ENCODE measurements at regions not wholly inside any gene's neighbourhood (a gene's known extent, or its start where the extent isn't known, plus 50 kb on each side); places are given as distances from the start of the nearest gene placed in this dataset.

DNA sequence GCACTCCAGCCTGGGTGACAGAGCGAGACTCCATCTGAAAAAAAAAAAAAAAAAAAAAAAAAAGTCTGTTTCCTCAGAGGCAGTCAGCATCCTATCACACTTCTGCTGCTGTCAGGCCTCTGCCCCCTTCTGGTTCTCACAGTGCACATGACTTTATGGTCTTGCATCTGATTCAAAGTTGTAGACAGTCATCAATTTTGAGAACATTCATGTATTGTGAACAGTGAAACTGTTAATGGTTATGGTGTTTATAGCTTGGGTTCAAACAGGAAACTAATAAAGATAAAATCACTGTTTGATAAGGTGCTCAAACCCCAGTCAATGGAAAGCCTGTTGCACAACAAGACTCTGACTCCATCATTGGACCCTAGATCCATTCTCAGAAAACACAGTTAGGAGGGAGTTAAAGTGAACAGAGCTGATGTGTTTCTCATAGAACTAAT is 61.4 kb downstream of the FOXD1 start:
- Histone ChIP-seq H3K79me2 (no peaks in the 10 kb centered on the region), H3K27me3 (no peaks in the 10 kb centered on the region), H3K9me2 (replicated peaks; ENCODE audit: insufficient read depth) (no peaks in the 10 kb centered on the region), H3K36me3 (replicated peaks; ENCODE audit: insufficient read depth, low read depth) (no peaks in the 10 kb centered on the region), H3K4me2 (no peak overlapping the region), H3K4me3 (no peak overlapping the region), H3K4me1 (ENCODE audit: insufficient read depth) (peaks cover 8% of the 10 kb centered on the region), H4K20me1 (ENCODE audit: insufficient read depth, poor library complexity, severe bottlenecking) (no peaks in the 10 kb centered on the region), H2AFZ (no peak overlapping the region), H3K9me3 (ENCODE audit: low read depth) (peaks cover 11% of the 10 kb centered on the region), H3K27ac (no peak overlapping the region)
- TF ChIP-seq, protein P1, sequence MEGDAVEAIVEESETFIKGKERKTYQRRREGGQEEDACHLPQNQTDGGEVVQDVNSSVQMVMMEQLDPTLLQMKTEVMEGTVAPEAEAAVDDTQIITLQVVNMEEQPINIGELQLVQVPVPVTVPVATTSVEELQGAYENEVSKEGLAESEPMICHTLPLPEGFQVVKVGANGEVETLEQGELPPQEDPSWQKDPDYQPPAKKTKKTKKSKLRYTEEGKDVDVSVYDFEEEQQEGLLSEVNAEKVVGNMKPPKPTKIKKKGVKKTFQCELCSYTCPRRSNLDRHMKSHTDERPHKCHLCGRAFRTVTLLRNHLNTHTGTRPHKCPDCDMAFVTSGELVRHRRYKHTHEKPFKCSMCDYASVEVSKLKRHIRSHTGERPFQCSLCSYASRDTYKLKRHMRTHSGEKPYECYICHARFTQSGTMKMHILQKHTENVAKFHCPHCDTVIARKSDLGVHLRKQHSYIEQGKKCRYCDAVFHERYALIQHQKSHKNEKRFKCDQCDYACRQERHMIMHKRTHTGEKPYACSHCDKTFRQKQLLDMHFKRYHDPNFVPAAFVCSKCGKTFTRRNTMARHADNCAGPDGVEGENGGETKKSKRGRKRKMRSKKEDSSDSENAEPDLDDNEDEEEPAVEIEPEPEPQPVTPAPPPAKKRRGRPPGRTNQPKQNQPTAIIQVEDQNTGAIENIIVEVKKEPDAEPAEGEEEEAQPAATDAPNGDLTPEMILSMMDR (IDR thresholded peaks at IDR 0.05; ENCODE audit: poor library complexity) = no peak
- TF ChIP-seq EZH2phosphoT487 (IDR thresholded peaks at IDR 0.05; ENCODE audit: low read depth, severe bottlenecking, unreplicated experiment) = no peak
- TF ChIP-seq EZH2 (IDR thresholded peaks at IDR 0.05; ENCODE audit: borderline replicate concordance) = no peak
- 100% methylated on average over 1 of the region's 1 CpG for WGBS (ENCODE audit: low lambda C conversion rate, missing lambda C conversion rate)
- DNase-seq (ENCODE audit: low spot score) = no peak

DNA sequence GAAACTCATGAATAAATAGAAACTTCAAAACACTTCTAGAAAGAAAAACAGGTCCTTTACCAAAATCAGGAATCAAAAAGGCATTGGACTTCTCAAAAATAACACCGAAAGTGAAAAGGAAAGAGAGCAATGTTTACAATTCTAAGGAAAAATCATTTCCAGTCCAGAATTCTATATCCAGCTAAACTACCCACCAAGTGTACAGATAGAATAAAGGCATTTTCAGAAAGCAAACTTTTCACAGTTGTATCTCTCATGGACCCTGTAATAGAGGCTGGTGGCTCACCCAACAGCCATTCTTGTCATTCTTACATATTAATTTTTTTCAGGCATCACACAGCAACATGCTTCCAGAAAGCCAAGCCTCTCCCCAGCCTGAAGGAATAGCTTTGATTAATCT is 63.7 kb downstream of the FOXD1 start:
- no peaks in the 10 kb centered on the region for H3K27me3 ChIP-seq
- no peaks in the 10 kb centered on the region for H4K20me1 ChIP-seq (ENCODE audit: insufficient read depth, poor library complexity, severe bottlenecking)
- no peak overlapping the region for H2AFZ ChIP-seq
- no peak for DNase-seq (ENCODE audit: low spot score)
- no peaks in the 10 kb centered on the region for H3K79me2 ChIP-seq
- H3K4me1 ChIP-seq (ENCODE audit: insufficient read depth) = no peaks in the 10 kb centered on the region
- WGBS (ENCODE audit: low lambda C conversion rate, missing lambda C conversion rate) = 81% methylated on average over 1 of the region's 1 CpG
- peaks cover 11% of the 10 kb centered on the region for H3K9me3 ChIP-seq (ENCODE audit: low read depth)
- no peak overlapping the region for H3K4me2 ChIP-seq
- no peak overlapping the region for H3K27ac ChIP-seq
- no peaks in the 10 kb centered on the region for H3K36me3 ChIP-seq (replicated peaks; ENCODE audit: insufficient read depth, low read depth)
- no peaks in the 10 kb centered on the region for H3K9me2 ChIP-seq (replicated peaks; ENCODE audit: insufficient read depth)
- TF ChIP-seq EZH2phosphoT487 (IDR thresholded peaks at IDR 0.05; ENCODE audit: low read depth, severe bottlenecking, unreplicated experiment) = no peak
- TF ChIP-seq, protein P1 (IDR thresholded peaks at IDR 0.05; ENCODE audit: poor library complexity) = no peak
- no peak for TF ChIP-seq EZH2 (IDR thresholded peaks at IDR 0.05; ENCODE audit: borderline replicate concordance)
- no peak overlapping the region for H3K4me3 ChIP-seq

DNA sequence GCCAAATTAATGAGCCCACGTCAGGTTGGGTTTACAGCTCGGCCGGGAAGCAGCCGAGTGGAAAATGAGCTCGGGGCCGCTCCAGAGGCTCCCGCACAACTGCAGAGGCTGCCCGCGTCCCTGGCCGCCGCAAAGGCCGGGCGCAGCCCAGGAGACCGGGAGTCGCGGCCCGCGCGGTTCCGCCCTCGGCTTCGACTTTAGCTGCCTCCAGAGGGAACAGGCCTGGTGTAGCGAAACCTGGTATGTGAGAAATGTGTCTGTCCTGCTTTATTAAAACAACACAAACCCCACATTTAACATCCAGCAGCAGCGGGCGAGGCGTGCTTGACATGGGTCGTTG is 66.2 kb downstream of the FOXD1 start:
- TF ChIP-seq, protein P1 (IDR thresholded peaks at IDR 0.05; ENCODE audit: poor library complexity) = no peak
- no peak for TF ChIP-seq EZH2phosphoT487 (IDR thresholded peaks at IDR 0.05; ENCODE audit: low read depth, severe bottlenecking, unreplicated experiment)
- peaks cover 5% of the 10 kb centered on the region for H3K4me1 ChIP-seq (ENCODE audit: insufficient read depth)
- no peak overlapping the region for H2AFZ ChIP-seq
- no peak overlapping the region for H3K27ac ChIP-seq
- H3K4me3 ChIP-seq = no peak overlapping the region
- no peaks in the 10 kb centered on the region for H3K27me3 ChIP-seq
- no peak overlapping the region for H3K4me2 ChIP-seq
- no peaks in the 10 kb centered on the region for H3K36me3 ChIP-seq (replicated peaks; ENCODE audit: insufficient read depth, low read depth)
- no peak for DNase-seq (ENCODE audit: low spot score)
- no peaks in the 10 kb centered on the region for H3K9me2 ChIP-seq (replicated peaks; ENCODE audit: insufficient read depth)
- WGBS (ENCODE audit: low lambda C conversion rate, missing lambda C conversion rate) = 90% methylated on average over 25 of the region's 27 CpGs
- H4K20me1 ChIP-seq (ENCODE audit: insufficient read depth, poor library complexity, severe bottlenecking) = no peaks in the 10 kb centered on the region
- peaks cover 11% of the 10 kb centered on the region for H3K9me3 ChIP-seq (ENCODE audit: low read depth)
- no peaks in the 10 kb centered on the region for H3K79me2 ChIP-seq
